Astrocyte (in vitro differentiated cells and primary cell): ENCODE measurements at regions not wholly inside any gene's neighbourhood (a gene's known extent, or its start where the extent isn't known, plus 50 kb on each side); places are given as distances from the start of the nearest gene placed in this dataset.
"Not testable (repeated sequence)": the region's sequence is repeated elsewhere in the genome, so short reads cannot be mapped to it uniquely, and the experiment has no call there.

Experiments
- CTCF ChIP-seq: IDR thresholded peaks from 2 replicates; pipeline ENCODE4 v1.5.1; 2011; ENCODE audit warnings: low read depth, mild to moderate bottlenecking, inconsistent platforms, low read length, moderate library complexity; ENCODE audit not compliant: insufficient read depth
- EZH2 ChIP-seq: IDR thresholded peaks from 2 replicates; pipeline ENCODE4 v1.6.1; 2012; ENCODE audit warnings: mild to moderate bottlenecking, low read length, inconsistent platforms; ENCODE audit not compliant: insufficient read depth

- TF ChIP-seq CTCF, EZH2: not testable (repeated sequence)
Measured at GRCh38 chr6:22376293-22376692, 79.5 kb upstream of the PRL start.
